Panc1 (cell line): ENCODE measurements at regions not wholly inside any gene's neighbourhood (a gene's known extent, or its start where the extent isn't known, plus 50 kb on each side); places are given as distances from the start of the nearest gene placed in this dataset.

Source experiments
- ATAC-seq: fragments of 200-7000 bp; cut with Tn5 transposase; 2 replicates; pipeline ENCODE4 v1.9.1; 2020; ENCODE audit warnings: mild to moderate bottlenecking, moderate library complexity
- BruUV-seq: library from RNA; stranded (reverse); fragments of 400-500 nt; replicated peaks from 2 replicates; lab custom pipeline; 2021; lab: Mats Ljungman, UMichigan
- CTCF ChIA-PET: fragments of 300-600 bp; sonication (Branson Sonifier 250); formaldehyde crosslinking; loops from one replicate; lab custom pipeline; 2022; ENCODE audit warnings: antibody characterized with exemption; lab: Charles Lee
- POLR2A ChIA-PET: fragments of 300-600 bp; sonication (Branson Sonifier 250); formaldehyde crosslinking; loops from one replicate; lab custom pipeline; 2022; ENCODE audit warnings: antibody characterized with exemption; lab: Charles Lee
- DNase-seq: peaks from one replicate; pipeline ENCODE4 v3.0.0-alpha.2; 2010; ENCODE audit warnings: low read depth, low spot score
- H3K27ac ChIP-seq: 2 replicates; pipeline ENCODE4 v1.5.1; 2011; ENCODE audit warnings: mild to moderate bottlenecking, low read length, inconsistent platforms
- H3K27me3 ChIP-seq: fragments of 200-500 bp; sonication (Bioruptor generic); 2 replicates; pipeline ENCODE4 v1.6.0; 2014; ENCODE audit warnings: low read length, inconsistent platforms; ENCODE audit not compliant: control insufficient read depth, insufficient read depth
- H3K36me3 ChIP-seq: fragments of 200-500 bp; sonication (Bioruptor generic); 2 replicates; pipeline ENCODE4 v1.5.1; 2014; ENCODE audit warnings: inconsistent platforms, mild to moderate bottlenecking, low read length, moderate library complexity; ENCODE audit not compliant: control insufficient read depth, insufficient read depth
- H3K4me1 ChIP-seq: 2 replicates; pipeline ENCODE4 v1.5.1; 2011; ENCODE audit warnings: inconsistent platforms, mild to moderate bottlenecking, low read length, moderate library complexity; ENCODE audit not compliant: control insufficient read depth, insufficient read depth
- H3K4me3 ChIP-seq, 2 experiments: 2 replicates each; pipeline ENCODE4 v1.5.1; 2011 to 2012; ENCODE audit warnings: low read depth in 2 of 2, low read length in 2 of 2, mild to moderate bottlenecking in 2 of 2, inconsistent platforms in 1 of 2, moderate library complexity in 1 of 2
- H3K9me3 ChIP-seq: fragments of 200-500 bp; sonication (Bioruptor generic); 2 replicates; pipeline ENCODE4 v1.5.1; 2014; ENCODE audit warnings: low read depth, mild to moderate bottlenecking, inconsistent platforms, low read length, moderate library complexity; ENCODE audit not compliant: control insufficient read depth, insufficient read depth
- POLR2AphosphoS5 ChIP-seq: IDR thresholded peaks from 2 replicates; pipeline ENCODE4 v1.6.1; 2012; ENCODE audit warnings: mild to moderate bottlenecking, low read depth, low read length, moderate library complexity
- SIN3A ChIP-seq: IDR thresholded peaks from 2 replicates; pipeline ENCODE4 v1.6.1; 2012; ENCODE audit warnings: low read depth, mild to moderate bottlenecking, low read length, moderate library complexity, borderline replicate concordance; ENCODE audit not compliant: insufficient read depth
- TCF7L2 ChIP-seq: IDR thresholded peaks from 2 replicates; pipeline ENCODE4 v1.6.1; 2011; ENCODE audit warnings: mild to moderate bottlenecking, low read depth, low read length, inconsistent platforms
- in situ Hi-C: cut with HindIII; loops from 2 replicates; pipeline ENCODE4 v1.10.0; 2016; ENCODE audit warnings: low sequenced_read_pairs, low pct_unique_long_range_greater_than_20kb
- intact Hi-C: fragments of 100-400 bp; cut with micrococcal nuclease; formaldehyde crosslinking; loops from one replicate; pipeline ENCODE4 v1.10.0; 2022; ENCODE audit not compliant: unreplicated experiment
- TF ChIP-seq, protein P1 (sequence below): fragments of 450-650 bp; IDR thresholded peaks from 2 replicates; pipeline ENCODE4 v1.5.1; 2017; ENCODE audit warnings: mild to moderate bottlenecking
- TF ChIP-seq, protein P2 (sequence below), 2 experiments: IDR thresholded peaks; 2 replicates each; pipeline ENCODE4 v1.6.1; 2011 to 2012; ENCODE audit warnings: low read depth in 2 of 2, control low read depth in 1 of 2, low read length in 1 of 2, mild to moderate bottlenecking in 1 of 2, moderate library complexity in 1 of 2; ENCODE audit not compliant: insufficient read depth in 1 of 2

DNA sequence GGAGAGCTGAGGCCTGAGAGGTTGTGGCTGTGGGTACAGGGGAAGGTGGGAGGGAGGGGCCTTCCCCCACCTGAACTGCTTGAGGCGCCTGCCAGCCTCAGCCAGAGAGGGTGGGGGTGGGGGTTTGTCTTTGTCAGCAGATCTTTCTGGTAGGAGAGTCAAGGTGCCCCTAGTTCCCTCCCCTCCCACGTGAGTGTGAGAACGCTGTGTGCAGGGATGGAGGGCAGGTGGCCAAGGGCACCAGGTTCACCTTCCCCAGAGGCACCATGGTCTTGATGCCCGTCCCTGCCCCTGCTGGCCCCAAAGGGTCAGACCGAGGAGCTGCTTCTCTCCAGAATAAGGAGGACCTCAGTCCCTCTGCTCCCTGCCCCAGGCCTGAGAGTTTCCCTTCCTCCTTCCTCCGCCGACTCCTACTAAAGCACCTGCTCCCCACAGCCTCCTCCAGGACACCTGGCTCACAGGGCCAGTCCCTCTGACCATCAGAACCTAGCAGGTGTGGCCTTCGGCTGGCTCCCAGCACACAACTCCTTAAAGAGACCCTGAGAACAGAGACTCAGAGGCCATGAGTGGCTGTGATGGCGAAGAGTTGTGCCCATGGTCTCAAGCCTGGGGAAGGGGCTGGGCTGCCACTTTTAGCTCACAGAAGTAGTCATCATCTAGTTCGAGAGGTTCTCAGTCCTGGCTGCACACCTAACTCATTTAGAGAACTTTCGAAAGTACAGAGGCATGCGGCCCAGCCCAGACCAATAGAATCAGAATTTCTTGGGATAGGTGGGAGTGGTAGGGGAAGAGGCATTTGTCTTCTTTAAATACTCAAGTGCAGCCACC lies 113.2 kb upstream of the LHX1 start:
- DNase-seq (no peak), ATAC-seq (no peak)
- H3K4me3 ChIP-seq, result no peak overlapping the region
- in situ Hi-C loops, result no loop called here
- POLR2A ChIA-PET, result no interaction called here
- CTCF ChIA-PET, result interaction anchor here (0.6 kb wide), 1 partner anchor 9 kb away, joined by 5 read pairs; no protein-coding TSS in a partner anchor
- no peak overlapping the region for H3K27ac ChIP-seq
- H3K36me3 ChIP-seq, result no peaks in the 10 kb centered on the region
- no peaks in the 10 kb centered on the region for H3K27me3 ChIP-seq
- no peaks in the 10 kb centered on the region for H3K4me1 ChIP-seq
- no peaks in the 10 kb centered on the region for H3K9me3 ChIP-seq
- intact Hi-C loops, result no loop called here
- TF ChIP-seq, protein P1, sequence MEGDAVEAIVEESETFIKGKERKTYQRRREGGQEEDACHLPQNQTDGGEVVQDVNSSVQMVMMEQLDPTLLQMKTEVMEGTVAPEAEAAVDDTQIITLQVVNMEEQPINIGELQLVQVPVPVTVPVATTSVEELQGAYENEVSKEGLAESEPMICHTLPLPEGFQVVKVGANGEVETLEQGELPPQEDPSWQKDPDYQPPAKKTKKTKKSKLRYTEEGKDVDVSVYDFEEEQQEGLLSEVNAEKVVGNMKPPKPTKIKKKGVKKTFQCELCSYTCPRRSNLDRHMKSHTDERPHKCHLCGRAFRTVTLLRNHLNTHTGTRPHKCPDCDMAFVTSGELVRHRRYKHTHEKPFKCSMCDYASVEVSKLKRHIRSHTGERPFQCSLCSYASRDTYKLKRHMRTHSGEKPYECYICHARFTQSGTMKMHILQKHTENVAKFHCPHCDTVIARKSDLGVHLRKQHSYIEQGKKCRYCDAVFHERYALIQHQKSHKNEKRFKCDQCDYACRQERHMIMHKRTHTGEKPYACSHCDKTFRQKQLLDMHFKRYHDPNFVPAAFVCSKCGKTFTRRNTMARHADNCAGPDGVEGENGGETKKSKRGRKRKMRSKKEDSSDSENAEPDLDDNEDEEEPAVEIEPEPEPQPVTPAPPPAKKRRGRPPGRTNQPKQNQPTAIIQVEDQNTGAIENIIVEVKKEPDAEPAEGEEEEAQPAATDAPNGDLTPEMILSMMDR, result no peak
- TF ChIP-seq TCF7L2 (no peak), POLR2AphosphoS5 (no peak), SIN3A (no peak)
- TF ChIP-seq, protein P2, sequence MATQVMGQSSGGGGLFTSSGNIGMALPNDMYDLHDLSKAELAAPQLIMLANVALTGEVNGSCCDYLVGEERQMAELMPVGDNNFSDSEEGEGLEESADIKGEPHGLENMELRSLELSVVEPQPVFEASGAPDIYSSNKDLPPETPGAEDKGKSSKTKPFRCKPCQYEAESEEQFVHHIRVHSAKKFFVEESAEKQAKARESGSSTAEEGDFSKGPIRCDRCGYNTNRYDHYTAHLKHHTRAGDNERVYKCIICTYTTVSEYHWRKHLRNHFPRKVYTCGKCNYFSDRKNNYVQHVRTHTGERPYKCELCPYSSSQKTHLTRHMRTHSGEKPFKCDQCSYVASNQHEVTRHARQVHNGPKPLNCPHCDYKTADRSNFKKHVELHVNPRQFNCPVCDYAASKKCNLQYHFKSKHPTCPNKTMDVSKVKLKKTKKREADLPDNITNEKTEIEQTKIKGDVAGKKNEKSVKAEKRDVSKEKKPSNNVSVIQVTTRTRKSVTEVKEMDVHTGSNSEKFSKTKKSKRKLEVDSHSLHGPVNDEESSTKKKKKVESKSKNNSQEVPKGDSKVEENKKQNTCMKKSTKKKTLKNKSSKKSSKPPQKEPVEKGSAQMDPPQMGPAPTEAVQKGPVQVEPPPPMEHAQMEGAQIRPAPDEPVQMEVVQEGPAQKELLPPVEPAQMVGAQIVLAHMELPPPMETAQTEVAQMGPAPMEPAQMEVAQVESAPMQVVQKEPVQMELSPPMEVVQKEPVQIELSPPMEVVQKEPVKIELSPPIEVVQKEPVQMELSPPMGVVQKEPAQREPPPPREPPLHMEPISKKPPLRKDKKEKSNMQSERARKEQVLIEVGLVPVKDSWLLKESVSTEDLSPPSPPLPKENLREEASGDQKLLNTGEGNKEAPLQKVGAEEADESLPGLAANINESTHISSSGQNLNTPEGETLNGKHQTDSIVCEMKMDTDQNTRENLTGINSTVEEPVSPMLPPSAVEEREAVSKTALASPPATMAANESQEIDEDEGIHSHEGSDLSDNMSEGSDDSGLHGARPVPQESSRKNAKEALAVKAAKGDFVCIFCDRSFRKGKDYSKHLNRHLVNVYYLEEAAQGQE (IDR thresholded peaks at IDR 0.05; ENCODE audit: insufficient read depth in 1 of 2, low read depth in 2 of 2, low read length in 1 of 2), result no peak
- BruUV-seq, result no TSS peak

DNA sequence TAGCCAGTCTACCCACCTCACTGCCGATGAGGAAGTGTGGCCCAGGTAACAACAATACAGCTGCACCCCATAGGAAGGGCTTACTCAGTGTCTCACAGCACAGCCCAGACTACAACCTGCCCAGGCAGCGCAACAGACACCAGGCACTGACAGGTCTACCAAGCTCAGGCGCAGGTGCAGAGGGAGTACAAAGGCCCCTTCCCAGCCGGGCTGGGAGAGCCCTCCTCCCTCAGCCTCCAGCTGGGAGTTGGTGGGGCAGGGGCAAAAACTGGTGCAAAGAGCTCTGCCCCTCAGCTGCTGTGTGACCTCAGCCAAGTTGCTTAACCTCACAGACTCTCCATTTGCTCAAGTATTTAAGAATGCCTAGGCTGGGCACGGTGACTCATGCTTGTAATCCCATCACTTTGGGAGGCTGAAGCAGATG lies 112.6 kb upstream of the LHX1 start:
- intact Hi-C loops, result no loop called here
- no peaks in the 10 kb centered on the region for H3K4me1 ChIP-seq
- H3K4me3 ChIP-seq, result no peak overlapping the region
- no peaks in the 10 kb centered on the region for H3K9me3 ChIP-seq
- CTCF ChIA-PET, result interaction anchor here (0.6 kb wide), 1 partner anchor 118 kb away, joined by 7 read pairs; no protein-coding TSS in a partner anchor
- H3K27ac ChIP-seq, result no peak overlapping the region
- in situ Hi-C loops, result no loop called here
- H3K36me3 ChIP-seq, result no peaks in the 10 kb centered on the region
- no peak for ATAC-seq
- POLR2A ChIA-PET, result no interaction called here
- DNase-seq, result no peak
- no TSS peak for BruUV-seq
- TF ChIP-seq TCF7L2 (no peak), POLR2AphosphoS5 (no peak), SIN3A (no peak)
- TF ChIP-seq, protein P1, result no peak
- TF ChIP-seq, protein P2 (IDR thresholded peaks at IDR 0.05; ENCODE audit: insufficient read depth in 1 of 2, low read depth in 2 of 2, low read length in 1 of 2), result no peak
- H3K27me3 ChIP-seq, result no peaks in the 10 kb centered on the region
